ENCODE measurements at regions not wholly inside any gene's neighbourhood (a gene's known extent, or its start where the extent isn't known, plus 50 kb on each side); places are given as distances from the start of the nearest gene placed in this dataset.

DNA sequence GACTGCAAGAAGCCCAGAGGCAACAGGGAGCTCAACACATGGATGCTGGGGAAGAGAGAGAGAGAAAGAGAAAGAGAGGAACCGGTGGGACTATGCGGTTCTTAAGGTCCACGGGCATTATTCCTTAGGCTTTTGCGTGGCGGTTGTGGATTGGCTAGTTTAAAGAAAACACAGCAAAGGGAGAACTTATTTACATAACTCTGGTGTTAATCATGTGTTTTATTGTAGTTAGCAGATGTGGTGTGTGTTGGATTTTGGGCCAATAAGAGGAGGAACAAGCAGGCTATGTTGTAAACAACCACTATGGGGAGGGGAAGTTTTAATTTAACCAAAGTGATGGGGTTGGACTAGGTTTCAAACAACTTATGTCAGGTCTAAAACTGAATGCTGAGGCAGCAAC lies 275.3 kb upstream of the KLF12 start:
- WGBS: 71% methylated on average over 5 of the region's 5 CpGs
- no peak for DNase-seq (ENCODE audit: extremely low spot score)
- no peaks in the 10 kb centered on the region for H3K36me3 ChIP-seq

GRCh38 chr13:74406420-74406819 lies 272.2 kb upstream of the KLF12 start:
- intact Hi-C loops (cut with DNase I): no loop called here
- Histone ChIP-seq H3K4me1 (no peaks in the 10 kb centered on the region), H3K36me3 (no peaks in the 10 kb centered on the region), H3K9me3 (no peaks in the 10 kb centered on the region), H3K27me3 (no peaks in the 10 kb centered on the region), H3K4me3 (no peak overlapping the region), H3K27ac (replicated peaks in 1 of 4) (no peak overlapping the region)
- 66% methylated on average over 3 of the region's 3 CpGs for WGBS
- TF ChIP-seq POLR2A (IDR thresholded peaks at IDR 0.05; ENCODE audit: low read depth): no peak
- no peak for DNase-seq (ENCODE audit: extremely low spot score)

More for the DNA sequence above, 275.3 kb upstream of the KLF12 start:
- TF ChIP-seq CTCF (IDR thresholded peaks at IDR 0.05): no peak
- no peak for TF ChIP-seq POLR2AphosphoS5 (IDR thresholded peaks at IDR 0.05)
- TF ChIP-seq POLR2A (IDR thresholded peaks at IDR 0.05; ENCODE audit: low read depth): no peak
- no peak for TF ChIP-seq EP300 (IDR thresholded peaks at IDR 0.05)
- Histone ChIP-seq H3K27me3 (no peaks in the 10 kb centered on the region), H3K4me1 (no peaks in the 10 kb centered on the region), H3K9me3 (no peaks in the 10 kb centered on the region), H3K27ac (replicated peaks in 1 of 4) (no peak overlapping the region), H3K4me3 (no peak overlapping the region)
- intact Hi-C loops (cut with DNase I): no loop called here

GRCh38 chr13:74398599-74398998 lies 264.4 kb upstream of the KLF12 start:
- intact Hi-C loops (cut with DNase I): no loop called here
- TF ChIP-seq POLR2A (IDR thresholded peaks at IDR 0.05; ENCODE audit: low read depth): no peak
- no peak for TF ChIP-seq EP300 (IDR thresholded peaks at IDR 0.05)
- TF ChIP-seq CTCF (IDR thresholded peaks at IDR 0.05): no peak
- TF ChIP-seq POLR2AphosphoS5 (IDR thresholded peaks at IDR 0.05): no peak

DNA sequence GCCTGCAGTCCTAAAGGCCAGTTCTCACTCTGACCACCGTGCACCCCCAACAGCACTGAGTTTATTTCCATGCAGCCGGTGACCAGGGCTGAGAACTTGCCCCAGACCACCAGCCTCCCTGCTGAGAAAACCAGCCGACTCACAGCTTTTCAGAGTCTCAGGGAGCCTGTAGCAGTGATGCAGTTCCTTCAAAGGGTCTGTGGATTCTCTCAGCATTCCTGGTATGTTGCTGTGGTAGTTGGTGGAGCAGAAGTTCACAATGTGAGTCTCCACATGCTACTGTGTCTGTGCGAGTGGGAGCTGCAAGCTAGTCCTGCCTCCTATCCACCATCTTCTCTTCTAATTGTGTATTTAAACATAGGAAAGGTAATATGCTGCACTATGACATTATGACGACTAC lies 254.9 kb upstream of the KLF12 start:
- H3K4me1 ChIP-seq: no peaks in the 10 kb centered on the region
- no peak for DNase-seq (ENCODE audit: extremely low spot score)
- intact Hi-C loops (cut with DNase I): no loop called here
- TF ChIP-seq POLR2A (IDR thresholded peaks at IDR 0.05; ENCODE audit: low read depth) (no peak), EP300 (IDR thresholded peaks at IDR 0.05) (no peak), CTCF (IDR thresholded peaks at IDR 0.05) (no peak), POLR2AphosphoS5 (IDR thresholded peaks at IDR 0.05) (no peak)
- no peaks in the 10 kb centered on the region for H3K36me3 ChIP-seq
- no peak overlapping the region for H3K27ac ChIP-seq (replicated peaks in 1 of 4)
- peaks cover 0 to 21% (median 11%) of the 10 kb centered on the region in 4 donors for H3K9me3 ChIP-seq
- no peak overlapping the region for H3K4me3 ChIP-seq
- no peaks in the 10 kb centered on the region for H3K27me3 ChIP-seq
- 71% methylated on average over 5 of the region's 5 CpGs for WGBS

More at GRCh38 chr13:74398599-74398998, 264.4 kb upstream of the KLF12 start:
- Histone ChIP-seq H3K4me3 (no peak overlapping the region), H3K4me1 (no peaks in the 10 kb centered on the region), H3K9me3 (no peaks in the 10 kb centered on the region), H3K27me3 (no peaks in the 10 kb centered on the region), H3K27ac (replicated peaks in 1 of 4) (no peak overlapping the region), H3K36me3 (no peaks in the 10 kb centered on the region)
- no peak for DNase-seq (ENCODE audit: extremely low spot score)
- WGBS: 92% methylated on average over 4 of the region's 4 CpGs

DNA sequence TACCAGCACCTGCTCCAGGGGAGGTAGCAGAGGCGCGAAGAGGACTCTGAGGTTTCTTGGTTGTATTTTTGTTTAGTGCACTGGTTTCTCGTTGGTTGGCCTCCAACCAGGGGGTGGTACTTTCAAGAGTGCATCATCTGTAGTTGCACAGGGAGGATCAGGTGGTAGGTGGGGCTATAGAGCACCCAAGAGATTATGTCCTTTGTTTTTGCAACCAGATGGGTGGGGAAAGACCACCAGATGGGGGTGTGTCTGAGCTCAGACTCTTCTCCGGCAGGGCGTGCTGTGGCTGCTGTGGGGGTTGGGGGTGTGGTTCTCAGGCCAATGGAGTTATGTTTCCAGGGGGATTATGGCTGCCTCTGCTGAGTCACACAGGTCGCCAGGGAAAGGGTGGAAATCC lies 254.4 kb upstream of the KLF12 start:
- no peak for DNase-seq (ENCODE audit: extremely low spot score)
- H3K9me3 ChIP-seq: peaks cover 0 to 21% (median 11%) of the 10 kb centered on the region in 4 donors
- H3K36me3 ChIP-seq: no peaks in the 10 kb centered on the region
- WGBS: 100% methylated on average over 1 of the region's 6 CpGs
- no peaks in the 10 kb centered on the region for H3K4me1 ChIP-seq
- intact Hi-C loops (cut with DNase I): no loop called here
- H3K27ac ChIP-seq (replicated peaks in 1 of 4): no peak overlapping the region
- TF ChIP-seq POLR2AphosphoS5 (IDR thresholded peaks at IDR 0.05): no peak
- H3K4me3 ChIP-seq: no peak overlapping the region
- H3K27me3 ChIP-seq: no peaks in the 10 kb centered on the region

GRCh38 chr13:74372511-74372910 lies 238.3 kb upstream of the KLF12 start:
- Histone ChIP-seq H3K4me1 (no peaks in the 10 kb centered on the region), H3K36me3 (no peaks in the 10 kb centered on the region), H3K27ac (replicated peaks in 1 of 4) (no peak overlapping the region), H3K4me3 (no peak overlapping the region), H3K9me3 (no peaks in the 10 kb centered on the region), H3K27me3 (no peaks in the 10 kb centered on the region)
- TF ChIP-seq POLR2AphosphoS5 (IDR thresholded peaks at IDR 0.05): no peak
- TF ChIP-seq POLR2A (IDR thresholded peaks at IDR 0.05; ENCODE audit: low read depth): no peak
- no peak for TF ChIP-seq EP300 (IDR thresholded peaks at IDR 0.05)
- no peak for TF ChIP-seq CTCF (IDR thresholded peaks at IDR 0.05)
- DNase-seq (ENCODE audit: extremely low spot score): no peak
- intact Hi-C loops (cut with DNase I): no loop called here
